GM23338 (cell line): ENCODE measurements at regions not wholly inside any gene's neighbourhood (a gene's known extent, or its start where the extent isn't known, plus 50 kb on each side); places are given as distances from the start of the nearest gene placed in this dataset.
A peak's percentile ranks its signal among the peaks of the same experiment; 100 is the strongest.

ENCODE experiments used
- ATAC-seq: fragments of 200-7000 bp; cut with Tn5 transposase; 3 replicates; pipeline ENCODE4 v1.9.1; 2020
- DNase-seq: peaks from one replicate; pipeline ENCODE4 v3.0.0-alpha.2; 2015; ENCODE audit warnings: low spot score
- H2AFZ ChIP-seq: fragments of 200-600 bp; sonication (generic); 2 replicates; pipeline ENCODE4 v1.8.0; 2016; ENCODE audit warnings: antibody characterized with exemption, mild to moderate bottlenecking, moderate library complexity
- H3F3A ChIP-seq: fragments of 200-600 bp; sonication (generic); replicated peaks from 2 replicates; pipeline ENCODE4 v1.8.0; 2017; ENCODE audit warnings: antibody characterized with exemption, mixed run types, low read depth
- H3K27ac ChIP-seq: fragments of 200-600 bp; sonication (generic); 2 replicates; pipeline ENCODE4 v1.6.1; 2016; ENCODE audit warnings: low read depth
- H3K27me3 ChIP-seq: fragments of 200-600 bp; sonication (generic); 2 replicates; pipeline ENCODE4 v1.8.0; 2016; ENCODE audit warnings: mild to moderate bottlenecking, mixed run types, moderate library complexity; ENCODE audit not compliant: insufficient read depth
- H3K36me3 ChIP-seq: fragments of 200-600 bp; sonication (generic); 2 replicates; pipeline ENCODE4 v1.8.0; 2016; ENCODE audit warnings: mild to moderate bottlenecking; ENCODE audit not compliant: insufficient read depth
- H3K4me1 ChIP-seq: fragments of 200-600 bp; sonication (generic); 2 replicates; pipeline ENCODE4 v1.8.0; 2016; ENCODE audit warnings: mild to moderate bottlenecking, moderate library complexity; ENCODE audit not compliant: insufficient read depth
- H3K4me2 ChIP-seq: fragments of 200-600 bp; sonication (generic); 2 replicates; pipeline ENCODE4 v1.7.1; 2017; ENCODE audit warnings: mixed run types
- H3K4me3 ChIP-seq: fragments of 200-600 bp; sonication (generic); 2 replicates; pipeline ENCODE4 v1.6.1; 2016; ENCODE audit warnings: mixed run types
- H3K79me2 ChIP-seq: fragments of 200-600 bp; sonication (generic); replicated peaks from 2 replicates; pipeline ENCODE4 v1.8.0; 2017; ENCODE audit warnings: mild to moderate bottlenecking; ENCODE audit not compliant: insufficient read depth
- H3K9me2 ChIP-seq: fragments of 200-600 bp; sonication (generic); 2 replicates; pipeline ENCODE4 v1.8.0; 2017; ENCODE audit not compliant: insufficient read depth
- H4K20me1 ChIP-seq: fragments of 200-600 bp; sonication (generic); replicated peaks from 2 replicates; pipeline ENCODE4 v1.8.0; 2017; ENCODE audit warnings: mild to moderate bottlenecking; ENCODE audit not compliant: insufficient read depth
- H3K27ac Mint-ChIP-seq: 2 replicates; pipeline ENCODE4 v1.8.0; 2020; ENCODE audit warnings: inconsistent platforms, mild to moderate bottlenecking, moderate library complexity, mixed read lengths
- H3K27me3 Mint-ChIP-seq: 3 replicates; pipeline ENCODE4 v1.8.0; 2022; ENCODE audit warnings: low read depth, mild to moderate bottlenecking, moderate library complexity, mixed read lengths, inconsistent platforms; ENCODE audit not compliant: insufficient read depth, poor library complexity
- H3K36me3 Mint-ChIP-seq: 3 replicates; pipeline ENCODE4 v1.8.0; 2021; ENCODE audit warnings: low read depth, mild to moderate bottlenecking, inconsistent platforms, moderate library complexity, mixed read lengths
- H3K4me1 Mint-ChIP-seq: 3 replicates; pipeline ENCODE4 v1.8.0; 2020; ENCODE audit warnings: mild to moderate bottlenecking, inconsistent platforms, mixed read lengths
- H3K4me3 Mint-ChIP-seq: 3 replicates; pipeline ENCODE4 v1.8.0; 2021; ENCODE audit warnings: moderate library complexity, mild to moderate bottlenecking, inconsistent platforms, mixed read lengths
- H3K9me3 Mint-ChIP-seq: 3 replicates; pipeline ENCODE4 v1.8.0; 2020; ENCODE audit warnings: moderate library complexity, mild to moderate bottlenecking, inconsistent platforms, mixed read lengths
- CREB1 ChIP-seq: fragments of 250-450 bp; sonication (Bioruptor Pico); IDR thresholded peaks from 2 replicates; pipeline ENCODE4 v1.5.0; 2020; ENCODE audit warnings: low read depth, mild to moderate bottlenecking, moderate library complexity
- CTCF ChIP-seq, 2 experiments: fragments of 200-600 bp in 1 of 2; sonication (generic) in 1 of 2; conservative IDR thresholded peaks; 2 replicates each; pipeline versions ENCODE4 v1.5.1 to v1.6.1; 2016 to 2017; ENCODE audit warnings: antibody characterized with exemption in 2 of 2, low read depth in 2 of 2, mild to moderate bottlenecking in 2 of 2, moderate library complexity in 1 of 2
- EZH2 ChIP-seq: fragments of 200-600 bp; sonication (generic); IDR thresholded peaks from one replicate; pipeline ENCODE4 v1.8.0; 2017; ENCODE audit warnings: antibody characterized with exemption, mild to moderate bottlenecking, low read depth; ENCODE audit not compliant: unreplicated experiment
- EZH2phosphoT487 ChIP-seq: fragments of 200-600 bp; sonication (generic); IDR thresholded peaks from one replicate; pipeline ENCODE4 v1.8.1; 2018; ENCODE audit warnings: antibody characterized with exemption; ENCODE audit not compliant: unreplicated experiment
- JUNB ChIP-seq: IDR thresholded peaks from one replicate; pipeline ENCODE4 v1.6.1; 2016; ENCODE audit warnings: antibody characterized with exemption; ENCODE audit not compliant: unreplicated experiment
- NANOG ChIP-seq: IDR thresholded peaks from 2 replicates; pipeline ENCODE4 v1.6.1; 2016; ENCODE audit warnings: antibody characterized with exemption, borderline replicate concordance
- POLR2AphosphoS5 ChIP-seq: IDR thresholded peaks from 2 replicates; pipeline ENCODE4 v1.6.1; 2016; ENCODE audit warnings: antibody characterized with exemption, low read depth
- ZNF114 ChIP-seq: fragments of 250-450 bp; sonication (Bioruptor Pico); IDR thresholded peaks from 2 replicates; pipeline ENCODE4 v1.5.0; 2020; ENCODE audit warnings: mild to moderate bottlenecking, moderate library complexity
- TF ChIP-seq, protein P1 (sequence below): IDR thresholded peaks from one replicate; pipeline ENCODE4 v1.6.1; 2018; ENCODE audit warnings: antibody characterized with exemption; ENCODE audit not compliant: unreplicated experiment
- TF ChIP-seq, protein P2 (sequence below): IDR thresholded peaks from 2 replicates; pipeline ENCODE4 v1.6.1; 2016; ENCODE audit warnings: antibody characterized with exemption

DNA sequence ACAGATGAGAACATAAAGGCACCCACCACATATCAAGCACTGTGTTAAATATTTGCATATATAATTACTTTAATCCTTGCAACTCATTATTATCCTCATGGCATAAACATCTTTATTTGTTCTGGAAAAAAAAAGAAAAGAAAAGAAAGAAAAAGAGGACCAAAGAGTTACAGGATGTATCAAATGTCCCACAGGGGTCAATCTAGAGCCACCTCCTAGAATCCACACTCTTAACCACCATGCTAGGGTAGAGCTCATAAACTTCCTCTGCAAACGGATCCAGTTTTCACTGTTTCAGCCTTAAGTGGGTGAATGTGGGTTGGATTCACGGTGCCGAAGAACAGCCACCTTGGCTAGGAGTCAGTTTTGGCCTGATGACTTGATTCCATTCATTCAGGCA, 171.1 kb upstream of the PPARGC1A start:
- no peaks in the 10 kb centered on the region for H3K27me3 Mint-ChIP-seq

DNA sequence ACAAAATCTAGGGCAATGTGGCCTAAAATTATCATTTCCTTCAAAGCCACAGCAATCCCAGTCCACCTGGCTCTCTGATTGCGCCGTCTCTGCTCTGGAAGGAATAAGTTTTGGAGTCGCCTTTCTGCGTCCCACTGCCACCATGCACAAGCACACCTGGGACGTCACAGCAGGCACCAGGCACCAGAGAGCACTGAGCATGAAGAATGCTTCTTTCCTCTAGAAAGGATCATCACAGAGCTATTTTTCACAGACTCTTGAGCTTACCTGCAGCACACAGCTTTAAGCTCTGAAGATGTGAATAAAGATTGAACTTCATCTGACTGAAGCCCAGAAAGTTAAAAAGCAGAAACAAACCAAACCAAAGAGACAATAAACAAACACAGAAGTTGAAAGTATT, 170.0 kb upstream of the PPARGC1A start:
- Histone ChIP-seq H3K4me3 (no peak overlapping the region), H4K20me1 (no peaks in the 10 kb centered on the region), H3K36me3 (no peaks in the 10 kb centered on the region), H3K4me2 (no peak overlapping the region), H3K4me1 (no peaks in the 10 kb centered on the region), H3K27ac (no peak overlapping the region), H3K9me2 (peaks cover 7% of the 10 kb centered on the region; the same call in 1 of the 2 replicates), H2AFZ (no peak overlapping the region), H3F3A (no peaks in the 10 kb centered on the region), H3K27me3 (no peaks in the 10 kb centered on the region), H3K79me2 (no peaks in the 10 kb centered on the region)
- DNase-seq (no peak), ATAC-seq (no peak)
- Mint-ChIP-seq H3K4me3 (no peak overlapping the region), H3K27ac (no peak overlapping the region), H3K27me3 (no peaks in the 10 kb centered on the region), H3K9me3 (no peaks in the 10 kb centered on the region), H3K36me3 (no peaks in the 10 kb centered on the region), H3K4me1 (no peaks in the 10 kb centered on the region; the same call in 2 of the 3 replicates)
- TF ChIP-seq POLR2AphosphoS5 (no peak), NANOG (no peak), CREB1 (CRISPR knock-in tag) (no peak), EZH2phosphoT487 (no peak), JUNB (no peak), EZH2 (no peak), ZNF114 (CRISPR knock-in tag) (no peak)
- TF ChIP-seq, protein P1, sequence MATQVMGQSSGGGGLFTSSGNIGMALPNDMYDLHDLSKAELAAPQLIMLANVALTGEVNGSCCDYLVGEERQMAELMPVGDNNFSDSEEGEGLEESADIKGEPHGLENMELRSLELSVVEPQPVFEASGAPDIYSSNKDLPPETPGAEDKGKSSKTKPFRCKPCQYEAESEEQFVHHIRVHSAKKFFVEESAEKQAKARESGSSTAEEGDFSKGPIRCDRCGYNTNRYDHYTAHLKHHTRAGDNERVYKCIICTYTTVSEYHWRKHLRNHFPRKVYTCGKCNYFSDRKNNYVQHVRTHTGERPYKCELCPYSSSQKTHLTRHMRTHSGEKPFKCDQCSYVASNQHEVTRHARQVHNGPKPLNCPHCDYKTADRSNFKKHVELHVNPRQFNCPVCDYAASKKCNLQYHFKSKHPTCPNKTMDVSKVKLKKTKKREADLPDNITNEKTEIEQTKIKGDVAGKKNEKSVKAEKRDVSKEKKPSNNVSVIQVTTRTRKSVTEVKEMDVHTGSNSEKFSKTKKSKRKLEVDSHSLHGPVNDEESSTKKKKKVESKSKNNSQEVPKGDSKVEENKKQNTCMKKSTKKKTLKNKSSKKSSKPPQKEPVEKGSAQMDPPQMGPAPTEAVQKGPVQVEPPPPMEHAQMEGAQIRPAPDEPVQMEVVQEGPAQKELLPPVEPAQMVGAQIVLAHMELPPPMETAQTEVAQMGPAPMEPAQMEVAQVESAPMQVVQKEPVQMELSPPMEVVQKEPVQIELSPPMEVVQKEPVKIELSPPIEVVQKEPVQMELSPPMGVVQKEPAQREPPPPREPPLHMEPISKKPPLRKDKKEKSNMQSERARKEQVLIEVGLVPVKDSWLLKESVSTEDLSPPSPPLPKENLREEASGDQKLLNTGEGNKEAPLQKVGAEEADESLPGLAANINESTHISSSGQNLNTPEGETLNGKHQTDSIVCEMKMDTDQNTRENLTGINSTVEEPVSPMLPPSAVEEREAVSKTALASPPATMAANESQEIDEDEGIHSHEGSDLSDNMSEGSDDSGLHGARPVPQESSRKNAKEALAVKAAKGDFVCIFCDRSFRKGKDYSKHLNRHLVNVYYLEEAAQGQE: no peak
- TF ChIP-seq, protein P2, sequence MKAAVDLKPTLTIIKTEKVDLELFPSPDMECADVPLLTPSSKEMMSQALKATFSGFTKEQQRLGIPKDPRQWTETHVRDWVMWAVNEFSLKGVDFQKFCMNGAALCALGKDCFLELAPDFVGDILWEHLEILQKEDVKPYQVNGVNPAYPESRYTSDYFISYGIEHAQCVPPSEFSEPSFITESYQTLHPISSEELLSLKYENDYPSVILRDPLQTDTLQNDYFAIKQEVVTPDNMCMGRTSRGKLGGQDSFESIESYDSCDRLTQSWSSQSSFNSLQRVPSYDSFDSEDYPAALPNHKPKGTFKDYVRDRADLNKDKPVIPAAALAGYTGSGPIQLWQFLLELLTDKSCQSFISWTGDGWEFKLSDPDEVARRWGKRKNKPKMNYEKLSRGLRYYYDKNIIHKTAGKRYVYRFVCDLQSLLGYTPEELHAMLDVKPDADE: no peak

More for the DNA sequence above, 171.1 kb upstream of the PPARGC1A start:
- H3K27me3 ChIP-seq: no peaks in the 10 kb centered on the region
- Mint-ChIP-seq H3K4me3 (no peak overlapping the region), H3K9me3 (no peaks in the 10 kb centered on the region), H3K27ac (no peak overlapping the region), H3K4me1 (no peaks in the 10 kb centered on the region), H3K36me3 (no peaks in the 10 kb centered on the region)
- no peaks in the 10 kb centered on the region for H3K4me1 ChIP-seq
- no peaks in the 10 kb centered on the region for H3K36me3 ChIP-seq
- H3F3A ChIP-seq: no peaks in the 10 kb centered on the region
- no peak overlapping the region for H2AFZ ChIP-seq
- TF ChIP-seq, protein P1: no peak
- TF ChIP-seq CTCF (conservative IDR thresholded peaks at IDR 0.05; ENCODE audit: low read depth in 2 of 2): peak; percentile 19 to 22; a peak in 1 of 4 replicates
- DNase-seq (no peak), ATAC-seq (no peak)
- peaks cover 7% of the 10 kb centered on the region; the same call in 1 of the 2 replicates for H3K9me2 ChIP-seq
- no peak overlapping the region for H3K4me2 ChIP-seq
- no peak overlapping the region for H3K4me3 ChIP-seq
- H3K27ac ChIP-seq: no peak overlapping the region
- H4K20me1 ChIP-seq: no peaks in the 10 kb centered on the region
- no peaks in the 10 kb centered on the region for H3K79me2 ChIP-seq
